ENCODE measurements at regions not wholly inside any gene's neighbourhood (a gene's known extent, or its start where the extent isn't known, plus 50 kb on each side); places are given as distances from the start of the nearest gene placed in this dataset.

- TF ChIP-seq, protein P1, sequence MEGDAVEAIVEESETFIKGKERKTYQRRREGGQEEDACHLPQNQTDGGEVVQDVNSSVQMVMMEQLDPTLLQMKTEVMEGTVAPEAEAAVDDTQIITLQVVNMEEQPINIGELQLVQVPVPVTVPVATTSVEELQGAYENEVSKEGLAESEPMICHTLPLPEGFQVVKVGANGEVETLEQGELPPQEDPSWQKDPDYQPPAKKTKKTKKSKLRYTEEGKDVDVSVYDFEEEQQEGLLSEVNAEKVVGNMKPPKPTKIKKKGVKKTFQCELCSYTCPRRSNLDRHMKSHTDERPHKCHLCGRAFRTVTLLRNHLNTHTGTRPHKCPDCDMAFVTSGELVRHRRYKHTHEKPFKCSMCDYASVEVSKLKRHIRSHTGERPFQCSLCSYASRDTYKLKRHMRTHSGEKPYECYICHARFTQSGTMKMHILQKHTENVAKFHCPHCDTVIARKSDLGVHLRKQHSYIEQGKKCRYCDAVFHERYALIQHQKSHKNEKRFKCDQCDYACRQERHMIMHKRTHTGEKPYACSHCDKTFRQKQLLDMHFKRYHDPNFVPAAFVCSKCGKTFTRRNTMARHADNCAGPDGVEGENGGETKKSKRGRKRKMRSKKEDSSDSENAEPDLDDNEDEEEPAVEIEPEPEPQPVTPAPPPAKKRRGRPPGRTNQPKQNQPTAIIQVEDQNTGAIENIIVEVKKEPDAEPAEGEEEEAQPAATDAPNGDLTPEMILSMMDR (conservative IDR thresholded peaks at IDR 0.05; ENCODE audit: low read depth in 2 of 2), result no peak
- TF ChIP-seq EZH2 (IDR thresholded peaks at IDR 0.05; ENCODE audit: low read depth, unreplicated experiment), result no peak
These were observed 365.4 kb downstream of the NDFIP2 start for GRCh38 chr13:79846386-79846785.

All from GM23338 (cell line).